GM12892 (cell line): ENCODE measurements at regions not wholly inside any gene's neighbourhood (a gene's known extent, or its start where the extent isn't known, plus 50 kb on each side); places are given as distances from the start of the nearest gene placed in this dataset.

Experiments used
- POLR2A ChIP-seq: IDR thresholded peaks from 2 replicates; pipeline ENCODE4 v1.6.1; 2011; ENCODE audit warnings: low read depth, low read length, control low read depth
- POLR2AphosphoS5 ChIP-seq: IDR thresholded peaks from 2 replicates; pipeline ENCODE4 v1.6.1; 2011; ENCODE audit warnings: low read depth, low read length, control low read depth
- TAF1 ChIP-seq: IDR thresholded peaks from 2 replicates; pipeline ENCODE4 v1.6.1; 2011; ENCODE audit warnings: low read depth, mild to moderate bottlenecking, control low read depth, low read length, borderline replicate concordance

DNA sequence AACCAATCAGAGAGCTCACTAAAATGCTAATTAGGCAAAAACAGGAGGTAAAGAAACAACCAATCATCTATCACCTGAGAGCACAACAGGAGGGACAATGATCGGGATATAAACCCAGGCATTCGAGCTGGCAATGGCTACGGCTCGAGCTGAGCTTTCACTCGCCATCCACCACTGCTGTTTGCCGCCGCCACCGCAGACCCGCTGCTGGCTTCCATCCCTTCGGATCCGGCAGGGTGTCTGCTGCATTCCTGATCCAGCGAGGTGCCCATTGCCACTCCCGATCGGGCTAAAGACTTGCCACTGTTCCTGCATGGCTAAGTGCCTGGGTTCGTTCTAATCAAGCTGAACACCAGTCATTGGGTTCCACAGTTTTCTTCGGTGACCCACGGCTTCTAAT is 236.7 kb upstream of the DLGAP1 start:
- TF ChIP-seq POLR2A: no peak
- no peak for TF ChIP-seq TAF1
- TF ChIP-seq POLR2AphosphoS5: no peak
